Epidermal melanocyte (primary cell): ENCODE measurements at regions not wholly inside any gene's neighbourhood (a gene's known extent, or its start where the extent isn't known, plus 50 kb on each side); places are given as distances from the start of the nearest gene placed in this dataset.
"Not testable (repeated sequence)": the region's sequence is repeated elsewhere in the genome, so short reads cannot be mapped to it uniquely, and the experiment has no call there.

Experiments used
- DNase-seq: peaks from one replicate; pipeline ENCODE4 v3.0.0; 2011; ENCODE audit warnings: low spot score; ENCODE audit not compliant: insufficient read length

GRCh38 chr3:124360155-124360554 is 368.2 kb upstream of the ROPN1 start:
- no peak for DNase-seq

GRCh38 chr3:124360563-124360962 is 368.6 kb upstream of the ROPN1 start:
- no peak for DNase-seq

GRCh38 chr3:124361566-124361965 is 368.7 kb upstream of the UMPS start:
- DNase-seq, result no peak

- no peak for DNase-seq
These were observed 367.8 kb upstream of the UMPS start for GRCh38 chr3:124362455-124362854.

DNA sequence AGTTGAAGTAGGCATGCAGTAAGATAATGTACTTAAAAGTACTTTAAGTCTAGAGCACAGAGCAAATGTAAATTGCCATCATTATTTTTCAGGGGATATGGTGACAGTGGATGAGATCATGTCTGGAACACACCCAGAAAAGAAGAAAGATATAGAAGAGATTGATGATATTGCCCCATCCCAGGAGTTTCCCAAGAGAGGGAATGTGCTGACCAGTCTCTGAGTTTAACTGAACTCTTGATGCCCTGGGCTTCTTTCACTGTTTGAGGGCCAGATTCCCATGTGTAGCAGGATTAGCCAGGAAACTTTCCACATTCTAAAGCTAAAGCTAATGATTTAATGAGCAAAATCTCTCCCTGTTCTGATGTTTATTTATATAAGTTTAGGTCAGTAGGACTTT is 366.8 kb upstream of the UMPS start:
- no peak for DNase-seq

- DNase-seq, result no peak
These were observed 365.8 kb upstream of the UMPS start for GRCh38 chr3:124364317-124365020.

- not testable (repeated sequence) for DNase-seq
These were observed 363.6 kb upstream of the UMPS start for GRCh38 chr3:124366655-124367054.

DNA sequence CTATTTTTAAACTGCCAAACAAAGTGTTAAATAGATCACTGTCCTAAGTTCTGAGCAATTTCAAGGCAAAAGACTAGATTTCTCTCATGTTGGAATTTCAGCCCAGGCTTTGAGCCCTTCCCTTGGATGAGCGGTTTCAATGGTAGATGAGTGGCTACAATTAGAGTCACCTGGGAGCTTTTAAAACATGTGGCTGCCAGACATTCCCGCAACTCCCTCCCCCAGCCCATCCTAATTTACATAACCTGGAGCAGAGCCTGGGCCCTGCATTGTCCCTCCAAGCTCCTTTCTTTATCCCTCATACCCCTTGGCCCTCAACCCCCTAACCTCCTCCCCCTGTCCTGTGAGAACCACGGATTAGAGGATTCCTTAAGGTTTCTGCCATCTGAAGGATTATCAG is 357.5 kb upstream of the UMPS start:
- no peak for DNase-seq

DNA sequence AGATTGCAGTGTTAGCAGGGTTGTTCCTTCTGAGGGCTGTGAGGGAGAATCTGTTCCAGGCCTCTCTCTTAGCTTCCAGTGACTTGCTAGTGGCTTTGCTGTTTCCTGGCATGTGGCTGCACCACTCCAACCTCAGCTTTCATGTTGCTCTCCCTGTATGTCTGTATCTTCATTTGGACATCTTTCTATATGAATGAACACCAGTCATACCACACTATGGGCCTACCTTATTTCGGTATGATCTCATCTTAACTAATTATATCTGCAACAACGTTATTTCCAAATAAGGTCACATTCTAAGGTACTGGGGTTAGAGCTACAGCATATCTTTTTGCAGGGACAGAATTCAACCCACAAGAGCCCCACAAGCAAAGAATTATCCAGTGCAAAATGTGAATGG is 356.7 kb upstream of the UMPS start:
- no peak for DNase-seq

- DNase-seq, result no peak
These were observed 355.7 kb upstream of the UMPS start for GRCh38 chr3:124374583-124374982.

DNA sequence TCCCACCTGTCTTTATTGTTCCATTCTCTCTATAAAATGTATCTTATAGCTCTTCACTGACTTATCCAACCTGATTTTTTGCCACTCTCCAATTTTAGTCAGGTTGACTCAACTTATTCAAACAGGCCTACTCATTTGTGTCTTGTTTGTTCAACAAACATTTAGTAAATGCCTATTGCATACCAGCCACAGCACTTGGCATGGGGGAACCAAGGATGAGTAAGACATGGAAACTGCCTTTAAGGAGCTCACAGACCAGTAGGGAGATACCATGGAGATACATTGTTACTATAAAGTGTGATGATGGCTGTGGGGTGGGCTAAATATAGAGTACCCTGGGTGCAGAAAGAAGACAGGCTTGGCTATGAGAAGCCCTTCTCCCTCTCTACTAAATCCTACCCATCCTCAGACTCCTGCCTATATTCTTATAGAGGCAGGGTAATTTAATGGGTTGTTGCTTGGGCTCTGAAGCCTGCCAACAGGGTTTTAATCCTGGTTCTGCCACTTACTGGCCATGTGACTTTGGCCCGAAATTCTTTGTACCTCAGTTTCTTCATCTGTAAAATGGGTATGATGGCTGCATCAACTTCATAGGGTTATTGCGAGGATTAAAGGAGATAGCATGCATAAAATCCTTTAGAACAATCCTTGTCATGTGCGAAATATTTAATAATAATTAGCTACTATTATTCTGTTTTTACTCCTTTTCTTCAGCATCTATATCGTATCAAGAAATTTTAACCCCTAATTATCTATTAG is 348.5 kb upstream of the UMPS start:
- DNase-seq, result no peak

GRCh38 chr3:124383051-124383450 is 347.2 kb upstream of the UMPS start:
- DNase-seq, result no peak

DNA sequence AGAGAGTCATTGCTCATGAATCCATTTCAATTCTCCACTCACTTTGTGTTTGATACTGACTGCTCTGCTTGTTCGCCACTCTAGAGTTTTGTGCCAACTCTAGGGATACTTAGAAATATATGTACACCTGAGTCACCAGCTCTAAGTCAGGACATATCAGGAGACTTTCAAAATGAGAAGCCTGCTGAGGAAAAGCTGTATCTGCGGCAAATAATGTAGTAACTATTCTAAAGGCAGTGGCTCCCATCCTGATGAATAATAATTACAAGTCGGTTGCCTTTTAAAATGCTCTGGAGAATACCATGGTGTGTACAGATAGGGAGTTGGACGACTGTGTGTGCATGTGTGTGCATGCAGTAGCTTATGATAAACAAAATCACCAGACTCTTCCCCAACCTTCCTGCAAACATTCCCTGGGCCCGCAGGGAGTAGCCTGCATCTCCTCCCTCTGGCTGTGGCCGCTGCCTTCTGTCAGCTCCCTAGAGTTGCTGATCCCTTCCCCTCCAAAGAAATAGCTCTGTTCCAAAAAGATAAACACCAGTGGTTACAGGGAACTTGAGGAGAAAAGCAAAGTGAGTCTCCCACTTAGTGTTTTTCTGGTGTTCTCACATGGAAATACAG is 346.3 kb upstream of the UMPS start:
- no peak for DNase-seq

DNA sequence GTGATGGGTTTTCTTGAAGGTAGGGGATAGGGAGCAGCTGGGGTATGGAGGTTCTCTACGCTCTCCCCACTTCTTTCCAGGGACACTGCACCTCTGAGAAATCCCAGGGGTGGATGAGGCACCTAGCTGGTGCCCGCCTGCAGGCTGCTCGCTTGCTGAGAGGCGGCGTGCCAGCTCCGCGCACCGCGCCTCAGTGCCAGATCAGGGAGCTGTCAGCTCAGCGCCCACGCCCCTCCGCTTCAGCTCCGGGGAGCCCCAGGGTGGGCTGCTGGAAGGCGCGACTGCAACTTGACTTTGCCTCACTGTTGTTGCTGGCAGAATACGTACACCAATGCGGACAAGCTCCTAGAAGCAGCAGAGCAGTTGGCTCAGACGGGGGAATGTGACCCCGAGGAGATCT is 345.7 kb upstream of the UMPS start:
- DNase-seq, result no peak

DNA sequence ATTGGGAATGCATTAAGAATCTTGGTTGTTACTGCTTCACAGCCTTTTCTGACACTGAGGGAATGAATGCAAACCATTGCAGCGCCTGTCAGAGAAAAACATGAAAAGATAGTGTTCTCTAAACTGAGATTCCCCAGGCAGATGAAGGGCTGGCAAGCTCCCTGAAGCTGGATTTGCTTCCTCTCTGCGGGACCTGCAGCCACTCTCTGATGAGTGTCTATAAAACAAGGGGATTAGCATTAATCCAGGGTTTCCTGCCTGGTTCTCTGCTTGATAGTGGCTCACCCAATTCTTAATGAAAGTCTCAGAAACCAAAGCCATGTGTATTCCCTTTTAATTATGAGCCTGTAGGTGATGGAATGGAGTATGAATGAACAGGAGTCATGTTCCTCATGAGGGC is 344.3 kb upstream of the UMPS start:
- no peak for DNase-seq

- no peak for DNase-seq
These were observed 343.2 kb upstream of the UMPS start for GRCh38 chr3:124386996-124387595.

DNA sequence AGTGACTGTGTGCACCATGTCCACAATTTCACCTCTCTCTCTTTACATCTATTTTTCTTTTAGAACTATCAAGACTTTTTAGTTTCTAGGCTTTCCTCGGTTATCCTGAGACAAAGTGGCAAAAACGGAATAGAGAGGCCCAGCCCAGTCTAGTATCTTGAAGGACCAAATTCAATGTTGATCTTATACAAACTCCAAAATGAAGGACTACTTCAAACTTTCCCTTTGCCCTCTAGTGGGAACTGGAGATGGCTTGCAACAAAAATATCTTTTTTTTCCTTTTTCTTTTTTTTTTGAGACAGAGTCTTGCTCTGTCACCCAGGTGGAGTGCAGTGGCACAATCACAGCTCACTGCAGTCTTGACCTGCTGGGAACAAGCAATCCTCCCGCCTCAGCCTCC is 338.5 kb upstream of the UMPS start:
- no peak for DNase-seq

DNA sequence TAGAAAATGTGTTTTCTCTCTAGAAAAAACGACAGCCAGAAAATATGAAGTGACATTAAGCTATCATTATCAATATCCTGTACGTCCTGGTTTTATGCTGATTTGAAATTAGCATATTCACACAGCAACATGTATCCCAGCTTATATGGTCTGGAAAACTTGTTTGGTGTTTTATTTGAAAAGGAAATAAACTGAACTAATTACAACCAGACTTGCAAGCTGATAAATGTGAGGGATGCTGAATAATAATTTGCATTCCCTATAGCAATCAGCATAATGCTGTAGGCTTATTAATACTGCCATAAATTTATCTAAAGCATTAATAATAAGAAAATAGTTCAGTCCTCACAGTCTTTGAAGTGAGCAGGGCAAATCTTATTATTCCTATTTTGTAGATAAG is 336.9 kb upstream of the UMPS start:
- no peak for DNase-seq

DNA sequence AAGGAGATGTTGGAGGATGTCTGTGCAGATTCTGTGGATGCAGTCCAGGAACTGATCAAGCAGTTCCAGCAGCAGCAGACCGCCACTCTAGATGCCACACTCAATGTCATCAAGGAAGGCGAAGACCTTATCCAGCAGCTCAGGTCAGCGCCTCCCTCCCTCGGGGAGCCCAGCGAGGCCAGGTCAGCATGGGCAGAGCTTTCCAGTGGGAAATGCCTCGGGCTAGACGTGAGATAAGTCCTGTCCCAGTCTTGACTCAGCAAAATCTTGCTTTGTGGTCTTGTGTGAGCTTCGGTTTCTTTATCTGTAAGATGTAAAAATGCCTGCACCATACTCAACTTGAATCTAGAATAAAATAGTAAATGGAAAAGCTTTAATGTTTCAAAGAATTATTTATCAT is 335.1 kb upstream of the UMPS start:
- no peak for DNase-seq

- no peak for DNase-seq
These were observed 334.5 kb upstream of the UMPS start for GRCh38 chr3:124395584-124396338.

- no peak for DNase-seq
These were observed 333.8 kb upstream of the UMPS start for GRCh38 chr3:124396339-124396950.
